NCI-H460 (cell line): ENCODE measurements at regions not wholly inside any gene's neighbourhood (a gene's known extent, or its start where the extent isn't known, plus 50 kb on each side); places are given as distances from the start of the nearest gene placed in this dataset.
A peak's percentile ranks its signal among the peaks of the same experiment; 100 is the strongest.
"Not testable (repeated sequence)": the region's sequence is repeated elsewhere in the genome, so short reads cannot be mapped to it uniquely, and the experiment has no call there.

Experiments used
- DNase-seq: peaks from one replicate; pipeline ENCODE4 v3.0.0-alpha.2; 2016; ENCODE audit warnings: low read depth; ENCODE audit errors: extremely low read depth

- no peak for DNase-seq
Measured at GRCh38 chr5:111635151-111635902, 121.7 kb downstream of the NREP start.

- DNase-seq, result no peak
Measured at GRCh38 chr5:111631328-111631727, 119.0 kb upstream of the STARD4 start.

GRCh38 chr5:111628901-111629300, 116.6 kb upstream of the STARD4 start:
- no peak for DNase-seq

- no peak for DNase-seq
Measured at GRCh38 chr5:111627862-111628261, 115.5 kb upstream of the STARD4 start.

- no peak for DNase-seq
Measured at GRCh38 chr5:111626473-111627148, 114.3 kb upstream of the STARD4 start.

GRCh38 chr5:111618623-111619271, 106.4 kb upstream of the STARD4 start:
- DNase-seq, result no peak

GRCh38 chr5:111615054-111615453, 102.7 kb upstream of the STARD4 start:
- no peak for DNase-seq

GRCh38 chr5:111612013-111612630, 99.8 kb upstream of the STARD4 start:
- DNase-seq, result not testable (repeated sequence)

- no peak for DNase-seq
Measured at GRCh38 chr5:111606194-111606593, 93.9 kb upstream of the STARD4 start.

GRCh38 chr5:111603446-111603827, 91.1 kb upstream of the STARD4 start:
- DNase-seq, result no peak

GRCh38 chr5:111602817-111603445, 90.6 kb upstream of the STARD4 start:
- DNase-seq, result no peak

GRCh38 chr5:111598996-111599395, 86.7 kb upstream of the STARD4 start:
- DNase-seq, result no peak

- DNase-seq, result no peak
Measured at GRCh38 chr5:111597491-111597890, 85.2 kb upstream of the STARD4 start.

- DNase-seq, result no peak
Measured at GRCh38 chr5:111596705-111597104, 84.4 kb upstream of the STARD4 start.

- no peak for DNase-seq
Measured at GRCh38 chr5:111595425-111595824, 83.1 kb upstream of the STARD4 start.

- no peak for DNase-seq
Measured at GRCh38 chr5:111589316-111589715, 77.0 kb upstream of the STARD4 start.

- no peak for DNase-seq
Measured at GRCh38 chr5:111587728-111588127, 75.4 kb upstream of the STARD4 start.

GRCh38 chr5:111585946-111586345, 73.6 kb upstream of the STARD4 start:
- DNase-seq, result no peak

GRCh38 chr5:111585291-111585690, 73.0 kb upstream of the STARD4 start:
- no peak for DNase-seq

- DNase-seq, result peak; percentile 49
Measured at GRCh38 chr5:111584651-111585050, 72.3 kb upstream of the STARD4 start.

GRCh38 chr5:111583758-111584203, 71.4 kb upstream of the STARD4 start:
- no peak for DNase-seq
